DND-41 (cell line): ENCODE measurements at regions not wholly inside any gene's neighbourhood (a gene's known extent, or its start where the extent isn't known, plus 50 kb on each side); places are given as distances from the start of the nearest gene placed in this dataset.

Source experiments
- ATAC-seq: fragments of 200-7000 bp; cut with Tn5 transposase; 3 replicates; pipeline ENCODE4 v1.9.1; 2021; ENCODE audit warnings: low read depth; ENCODE audit not compliant: insufficient read depth
- DNase-seq: peaks from one replicate; pipeline ENCODE4 v3.0.0-alpha.2; 2020
- H2AFZ ChIP-seq: 2 replicates; pipeline ENCODE4 v1.6.0; 2012; ENCODE audit warnings: low read depth, low read length
- H3K27ac ChIP-seq: 2 replicates; pipeline ENCODE4 v1.5.1; 2012; ENCODE audit warnings: low read length, inconsistent platforms
- H3K27me3 ChIP-seq: fragments of 200-600 bp; sonication (generic); 2 replicates; pipeline ENCODE4 v1.6.0; 2012; ENCODE audit warnings: low read length, mild to moderate bottlenecking, inconsistent platforms; ENCODE audit not compliant: insufficient read depth, poor library complexity
- H3K36me3 ChIP-seq: 2 replicates; pipeline ENCODE4 v1.5.1; 2012; ENCODE audit warnings: low read length, inconsistent platforms; ENCODE audit not compliant: insufficient read depth
- H3K4me1 ChIP-seq: 2 replicates; pipeline ENCODE4 v1.5.1; 2012; ENCODE audit warnings: mild to moderate bottlenecking, low read length; ENCODE audit not compliant: insufficient read depth
- H3K4me2 ChIP-seq: 2 replicates; pipeline ENCODE4 v1.6.0; 2012; ENCODE audit warnings: mild to moderate bottlenecking, moderate library complexity, low read length, inconsistent platforms; ENCODE audit not compliant: insufficient read depth
- H3K4me3 ChIP-seq, 2 experiments: fragments of 200-600 bp in 1 of 2; shearing (Covaris generic) in 1 of 2; 2 replicates each; pipeline ENCODE4 v1.5.1; 2012 to 2016; ENCODE audit warnings: inconsistent platforms in 2 of 2, low read length in 2 of 2, mild to moderate bottlenecking in 2 of 2, low read depth in 1 of 2, moderate library complexity in 1 of 2
- H3K79me2 ChIP-seq: 2 replicates; pipeline ENCODE4 v1.6.0; 2012; ENCODE audit warnings: low read length, inconsistent platforms; ENCODE audit not compliant: insufficient read depth
- H3K9ac ChIP-seq: 2 replicates; pipeline ENCODE4 v1.6.0; 2012; ENCODE audit warnings: low read depth, mild to moderate bottlenecking, inconsistent platforms, low read length, moderate library complexity
- H3K9me3 ChIP-seq: 2 replicates; pipeline ENCODE4 v1.5.1; 2012; ENCODE audit warnings: low read length, moderate library complexity, mild to moderate bottlenecking, inconsistent platforms; ENCODE audit not compliant: insufficient read depth, severe bottlenecking
- H4K20me1 ChIP-seq: 2 replicates; pipeline ENCODE4 v1.6.0; 2012; ENCODE audit warnings: low read length; ENCODE audit not compliant: insufficient read depth
- EZH2 ChIP-seq: IDR thresholded peaks from 3 replicates; pipeline ENCODE4 v1.6.1; 2012; ENCODE audit warnings: borderline replicate concordance, low read depth, mild to moderate bottlenecking, moderate library complexity, low read length, inconsistent platforms; ENCODE audit not compliant: severe bottlenecking
- TF ChIP-seq, protein P1 (sequence below): IDR thresholded peaks from 2 replicates; pipeline ENCODE4 v1.5.1; 2012; ENCODE audit warnings: borderline replicate concordance, low read length, moderate library complexity, mild to moderate bottlenecking; ENCODE audit not compliant: poor library complexity, severe bottlenecking; ENCODE audit errors: extremely low read depth

DNA sequence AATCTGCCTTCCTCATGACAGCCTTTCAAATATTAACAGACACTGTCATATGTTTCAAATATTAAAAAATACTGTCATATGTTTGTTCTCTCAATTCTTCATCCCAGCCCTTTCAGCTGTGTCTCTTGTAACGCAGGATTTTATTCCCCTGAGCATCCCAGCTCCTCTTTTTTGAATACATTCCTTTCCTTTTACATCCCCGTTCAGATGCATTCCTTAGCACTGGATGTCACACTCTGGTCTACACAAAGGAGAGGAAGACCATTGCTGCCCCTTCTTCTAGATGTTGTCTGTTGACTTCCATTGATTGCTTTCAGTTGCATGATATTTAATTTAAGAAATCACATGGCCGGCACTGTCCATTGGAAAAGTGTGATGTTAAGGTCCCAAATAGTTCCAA, 117.4 kb upstream of the PAXBP1 start:
- Histone ChIP-seq H2AFZ (no peak overlapping the region), H3K9me3 (no peaks in the 10 kb centered on the region), H3K9ac (no peak overlapping the region), H3K4me2 (no peak overlapping the region), H3K27me3 (no peaks in the 10 kb centered on the region), H3K79me2 (no peaks in the 10 kb centered on the region), H4K20me1 (no peaks in the 10 kb centered on the region), H3K36me3 (no peaks in the 10 kb centered on the region), H3K4me3 (no peak overlapping the region), H3K4me1 (peaks cover 18% of the 10 kb centered on the region), H3K27ac (no peak overlapping the region)
- TF ChIP-seq, protein P1, sequence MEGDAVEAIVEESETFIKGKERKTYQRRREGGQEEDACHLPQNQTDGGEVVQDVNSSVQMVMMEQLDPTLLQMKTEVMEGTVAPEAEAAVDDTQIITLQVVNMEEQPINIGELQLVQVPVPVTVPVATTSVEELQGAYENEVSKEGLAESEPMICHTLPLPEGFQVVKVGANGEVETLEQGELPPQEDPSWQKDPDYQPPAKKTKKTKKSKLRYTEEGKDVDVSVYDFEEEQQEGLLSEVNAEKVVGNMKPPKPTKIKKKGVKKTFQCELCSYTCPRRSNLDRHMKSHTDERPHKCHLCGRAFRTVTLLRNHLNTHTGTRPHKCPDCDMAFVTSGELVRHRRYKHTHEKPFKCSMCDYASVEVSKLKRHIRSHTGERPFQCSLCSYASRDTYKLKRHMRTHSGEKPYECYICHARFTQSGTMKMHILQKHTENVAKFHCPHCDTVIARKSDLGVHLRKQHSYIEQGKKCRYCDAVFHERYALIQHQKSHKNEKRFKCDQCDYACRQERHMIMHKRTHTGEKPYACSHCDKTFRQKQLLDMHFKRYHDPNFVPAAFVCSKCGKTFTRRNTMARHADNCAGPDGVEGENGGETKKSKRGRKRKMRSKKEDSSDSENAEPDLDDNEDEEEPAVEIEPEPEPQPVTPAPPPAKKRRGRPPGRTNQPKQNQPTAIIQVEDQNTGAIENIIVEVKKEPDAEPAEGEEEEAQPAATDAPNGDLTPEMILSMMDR, result no peak
- no peak for TF ChIP-seq EZH2
- ATAC-seq (no peak), DNase-seq (no peak)

DNA sequence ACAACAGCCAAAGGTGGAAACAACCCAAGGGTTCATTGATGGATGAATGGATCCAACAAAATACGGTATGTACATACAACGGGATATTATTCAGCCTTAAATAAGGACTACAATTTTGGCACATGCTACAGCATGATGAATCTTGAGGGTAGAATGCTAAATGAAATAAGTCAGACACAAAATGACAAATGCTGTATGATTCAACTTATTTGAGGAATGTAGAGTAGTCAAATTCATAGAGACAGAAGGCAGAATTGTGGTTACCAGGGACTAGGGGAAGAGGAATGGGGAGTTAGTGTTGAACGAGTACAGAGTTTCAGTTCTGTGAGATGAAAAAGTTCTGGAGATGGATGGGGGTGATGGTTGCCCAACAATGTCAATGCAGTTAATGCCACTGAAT, 118.0 kb upstream of the PAXBP1 start:
- Histone ChIP-seq H3K27me3 (no peaks in the 10 kb centered on the region), H3K4me3 (no peak overlapping the region), H3K4me1 (peaks cover 18% of the 10 kb centered on the region), H4K20me1 (no peaks in the 10 kb centered on the region), H3K36me3 (no peaks in the 10 kb centered on the region), H3K4me2 (no peak overlapping the region), H3K9me3 (no peaks in the 10 kb centered on the region), H3K9ac (no peak overlapping the region), H2AFZ (no peak overlapping the region), H3K79me2 (no peaks in the 10 kb centered on the region), H3K27ac (no peak overlapping the region)
- no peak for DNase-seq
- TF ChIP-seq, protein P1, result no peak
- no peak for TF ChIP-seq EZH2
- ATAC-seq, result no peak

DNA sequence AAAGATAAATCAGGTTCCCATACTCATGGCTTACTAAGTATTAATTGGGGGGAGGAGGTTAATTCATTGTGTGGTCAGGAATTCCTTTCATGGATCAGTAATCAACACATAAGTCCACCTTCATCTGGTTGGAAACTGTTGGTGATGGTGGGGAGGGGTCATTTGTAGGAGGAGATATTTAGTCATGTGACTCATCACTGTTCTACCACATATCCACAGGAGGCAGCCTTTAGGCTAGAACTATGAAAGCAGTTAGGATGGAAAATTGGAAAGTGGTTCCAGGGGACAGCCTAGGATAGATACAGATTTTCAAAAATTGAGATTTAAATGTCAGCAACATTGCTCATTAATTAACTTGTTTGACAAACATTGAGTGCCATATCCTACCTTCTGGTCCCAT, 122.8 kb upstream of the PAXBP1 start:
- no peak for ATAC-seq
- Histone ChIP-seq H3K9ac (no peak overlapping the region), H3K27ac (no peak overlapping the region), H2AFZ (no peak overlapping the region), H3K9me3 (no peaks in the 10 kb centered on the region), H4K20me1 (no peaks in the 10 kb centered on the region), H3K4me2 (no peak overlapping the region), H3K4me3 (no peak overlapping the region), H3K79me2 (no peaks in the 10 kb centered on the region), H3K27me3 (peaks cover 3% of the 10 kb centered on the region), H3K36me3 (no peaks in the 10 kb centered on the region), H3K4me1 (no peaks in the 10 kb centered on the region)
- no peak for TF ChIP-seq EZH2
- TF ChIP-seq, protein P1, result no peak
- DNase-seq, result no peak

DNA sequence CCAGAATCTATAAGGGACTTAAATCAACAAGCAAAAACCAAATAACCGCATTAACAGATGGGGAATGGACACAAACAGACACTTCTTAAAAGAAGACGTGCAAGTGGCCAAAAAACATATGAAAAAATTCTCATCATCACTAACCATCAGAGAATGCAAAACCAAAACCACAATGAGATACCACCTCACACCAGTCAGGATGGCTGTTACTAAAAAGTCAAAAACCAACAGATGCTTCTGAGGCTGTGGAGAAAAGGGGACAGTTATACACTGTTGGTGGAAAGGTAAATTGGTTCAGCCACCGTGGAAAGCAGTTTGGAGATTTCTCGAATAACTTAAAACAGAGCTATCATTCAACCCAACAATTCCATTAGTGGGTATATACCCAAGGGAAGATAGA, 124.9 kb upstream of the OLIG2 start:
- no peaks in the 10 kb centered on the region for H3K36me3 ChIP-seq
- no peak overlapping the region for H3K9ac ChIP-seq
- H4K20me1 ChIP-seq, result no peaks in the 10 kb centered on the region
- ATAC-seq (peak; percentile 78), DNase-seq (no peak)
- H3K4me1 ChIP-seq, result no peaks in the 10 kb centered on the region
- no peak overlapping the region for H3K4me2 ChIP-seq
- H2AFZ ChIP-seq, result no peak overlapping the region
- H3K79me2 ChIP-seq, result no peaks in the 10 kb centered on the region
- H3K4me3 ChIP-seq, result no peak overlapping the region
- no peaks in the 10 kb centered on the region for H3K9me3 ChIP-seq
- no peak for TF ChIP-seq EZH2
- TF ChIP-seq, protein P1, result no peak
- no peak overlapping the region for H3K27ac ChIP-seq
- H3K27me3 ChIP-seq, result peaks cover 3% of the 10 kb centered on the region
